IPS-20b (cell line): ENCODE measurements at regions not wholly inside any gene's neighbourhood (a gene's known extent, or its start where the extent isn't known, plus 50 kb on each side); places are given as distances from the start of the nearest gene placed in this dataset.

Source experiments
- H3K27ac ChIP-seq: one replicate; pipeline ENCODE4 v1.5.1; 2013; ENCODE audit warnings: low read length
- H3K27me3 ChIP-seq: 2 replicates; pipeline ENCODE4 v1.6.1; 2013; ENCODE audit warnings: mild to moderate bottlenecking, low read length, inconsistent platforms; ENCODE audit not compliant: insufficient read depth
- H3K36me3 ChIP-seq: 2 replicates; pipeline ENCODE4 v1.6.1; 2013; ENCODE audit warnings: low read depth, mild to moderate bottlenecking, inconsistent platforms, low read length, moderate library complexity; ENCODE audit not compliant: insufficient read depth
- H3K4me1 ChIP-seq: 2 replicates; pipeline ENCODE4 v1.6.1; 2013; ENCODE audit warnings: mild to moderate bottlenecking, control low read depth, inconsistent platforms, low read length, moderate library complexity; ENCODE audit not compliant: insufficient read depth
- H3K4me3 ChIP-seq: 2 replicates; pipeline ENCODE4 v1.5.1; 2013; ENCODE audit warnings: mild to moderate bottlenecking, low read length, inconsistent platforms
- H3K9ac ChIP-seq: 2 replicates; pipeline ENCODE4 v1.6.1; 2013; ENCODE audit warnings: low read depth, mild to moderate bottlenecking, inconsistent platforms, low read length, moderate library complexity
- H3K9me3 ChIP-seq: 2 replicates; pipeline ENCODE4 v1.6.1; 2013; ENCODE audit warnings: mild to moderate bottlenecking, low read depth, low read length, inconsistent platforms; ENCODE audit not compliant: insufficient read depth

DNA sequence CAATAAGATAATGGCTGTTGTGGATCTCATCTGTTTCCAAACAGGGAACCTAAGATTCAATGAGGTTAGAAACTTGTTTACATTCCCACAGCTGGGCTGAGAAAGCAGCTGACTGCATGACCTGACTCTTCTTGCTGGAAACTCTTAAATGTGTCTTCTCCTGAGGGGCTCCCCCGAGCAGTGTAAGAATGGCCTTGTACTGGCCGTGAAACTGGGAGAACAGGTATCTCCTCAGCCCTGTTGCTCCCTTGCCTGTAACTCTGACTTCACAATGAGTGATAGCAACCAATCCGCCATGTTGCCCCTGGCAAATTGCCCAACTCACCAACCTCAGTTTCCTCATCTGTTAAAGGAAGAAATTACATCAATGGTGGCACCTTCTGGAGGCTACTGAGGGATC is 59.1 kb upstream of the CCL2 start:
- no peaks in the 10 kb centered on the region for H3K4me1 ChIP-seq
- H3K27me3 ChIP-seq: no peaks in the 10 kb centered on the region
- no peaks in the 10 kb centered on the region for H3K36me3 ChIP-seq
- no peaks in the 10 kb centered on the region for H3K9me3 ChIP-seq
- H3K27ac ChIP-seq: no peak overlapping the region
- H3K9ac ChIP-seq: no peak overlapping the region
- no peak overlapping the region for H3K4me3 ChIP-seq

DNA sequence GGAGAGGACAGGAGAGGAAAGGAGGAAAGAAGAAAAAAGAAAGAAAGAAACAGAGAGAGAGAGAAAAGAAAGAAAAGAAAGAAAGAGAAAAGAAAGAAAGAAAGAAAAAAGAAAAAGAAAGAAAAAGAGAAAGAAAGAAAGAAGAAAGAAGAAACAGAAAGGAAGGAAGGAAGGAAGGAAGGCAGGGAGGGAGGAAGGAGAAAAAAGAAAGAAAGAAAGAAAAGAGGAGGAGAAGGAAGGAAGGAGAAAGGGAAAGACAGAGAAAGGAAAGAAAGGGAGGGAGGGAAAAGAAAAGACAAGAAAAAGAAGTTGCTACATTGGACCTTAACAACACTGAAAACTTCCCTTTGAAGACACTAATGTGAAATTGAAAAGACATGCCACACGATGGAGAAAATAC is 56.6 kb upstream of the CCL2 start:
- no peaks in the 10 kb centered on the region for H3K36me3 ChIP-seq
- H3K4me3 ChIP-seq: no peak overlapping the region
- no peaks in the 10 kb centered on the region for H3K27me3 ChIP-seq
- no peak overlapping the region for H3K27ac ChIP-seq
- no peaks in the 10 kb centered on the region for H3K4me1 ChIP-seq
- no peak overlapping the region for H3K9ac ChIP-seq
- H3K9me3 ChIP-seq: peaks cover 3% of the 10 kb centered on the region; the same call in 1 of the 2 replicates

DNA sequence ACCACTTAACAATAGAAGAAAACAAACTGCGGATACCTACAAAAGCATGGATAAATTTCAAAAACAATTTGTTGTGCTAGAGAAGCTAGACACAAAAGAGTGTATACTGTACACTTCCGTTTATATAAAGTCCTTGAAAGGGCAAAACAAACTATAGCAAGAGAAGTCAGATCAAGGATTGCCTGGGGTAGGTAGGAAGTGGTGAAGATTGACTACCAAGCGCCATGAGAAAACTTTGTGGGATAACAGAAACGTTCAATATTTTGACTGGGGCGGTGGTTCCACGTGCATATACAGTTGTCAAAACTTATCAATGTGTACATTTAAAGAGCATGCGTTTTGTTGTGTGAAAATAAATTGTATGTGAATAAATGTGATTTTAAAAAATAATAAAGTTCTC is 55.6 kb upstream of the CCL2 start:
- no peaks in the 10 kb centered on the region for H3K36me3 ChIP-seq
- no peaks in the 10 kb centered on the region for H3K4me1 ChIP-seq
- H3K9ac ChIP-seq: no peak overlapping the region
- H3K27ac ChIP-seq: no peak overlapping the region
- no peak overlapping the region for H3K4me3 ChIP-seq
- no peaks in the 10 kb centered on the region for H3K27me3 ChIP-seq
- H3K9me3 ChIP-seq: peaks cover 3% of the 10 kb centered on the region; the same call in 1 of the 2 replicates

DNA sequence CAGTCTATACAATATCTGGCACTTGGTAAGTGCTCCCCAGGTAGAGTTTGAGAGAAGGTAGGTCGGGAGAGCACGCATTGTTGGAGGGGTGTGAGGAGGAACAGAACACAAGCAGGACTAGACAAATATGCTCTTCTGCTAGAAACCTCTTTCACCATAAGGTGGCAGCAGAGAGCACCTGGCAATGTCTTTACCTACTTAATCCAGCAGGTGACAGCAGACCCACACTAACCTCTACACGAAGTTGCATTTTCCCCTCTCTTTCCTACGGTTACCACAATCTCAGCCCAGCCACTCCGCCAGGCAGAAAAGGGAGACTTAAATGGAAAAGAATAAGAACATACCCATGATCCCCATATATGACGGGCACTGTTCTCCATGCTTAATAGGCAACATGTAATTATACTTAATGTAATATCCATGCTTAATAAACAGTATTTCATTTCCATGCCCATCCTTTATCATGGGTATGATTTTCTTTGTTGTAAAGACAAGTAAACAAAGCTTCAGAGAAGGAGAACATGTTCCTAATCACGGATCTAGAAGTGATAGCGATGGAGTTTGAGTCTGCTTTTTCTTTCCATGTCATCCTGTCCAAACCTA is 55.1 kb upstream of the CCL2 start:
- H3K27ac ChIP-seq: no peak overlapping the region
- no peaks in the 10 kb centered on the region for H3K27me3 ChIP-seq
- H3K9ac ChIP-seq: no peak overlapping the region
- H3K4me1 ChIP-seq: no peaks in the 10 kb centered on the region
- no peaks in the 10 kb centered on the region for H3K36me3 ChIP-seq
- peaks cover 3% of the 10 kb centered on the region; the same call in 1 of the 2 replicates for H3K9me3 ChIP-seq
- H3K4me3 ChIP-seq: no peak overlapping the region

DNA sequence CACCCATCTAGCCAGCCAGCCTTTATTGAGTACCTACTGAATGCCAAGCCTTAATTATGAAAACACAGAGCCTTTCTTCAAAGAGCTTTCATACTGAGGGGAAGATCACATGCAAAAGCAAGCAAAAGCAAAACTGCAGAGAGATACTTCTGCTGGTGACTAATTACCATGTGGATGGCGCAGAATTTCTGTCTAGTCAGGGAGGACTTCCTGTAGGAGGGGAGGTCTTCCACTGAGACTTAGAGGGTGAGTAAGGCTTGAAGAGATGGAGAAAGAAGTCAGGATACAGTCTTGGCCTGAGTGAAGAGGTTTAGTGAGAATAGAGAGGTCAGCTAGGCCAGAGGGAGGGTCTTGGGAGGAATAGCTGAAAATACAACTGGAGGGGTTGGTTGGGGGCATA is 53.9 kb upstream of the CCL2 start:
- Histone ChIP-seq H3K4me1 (no peaks in the 10 kb centered on the region), H3K27ac (no peak overlapping the region), H3K36me3 (no peaks in the 10 kb centered on the region), H3K4me3 (no peak overlapping the region), H3K27me3 (no peaks in the 10 kb centered on the region), H3K9ac (no peak overlapping the region), H3K9me3 (peaks cover 3% of the 10 kb centered on the region; the same call in 1 of the 2 replicates)

DNA sequence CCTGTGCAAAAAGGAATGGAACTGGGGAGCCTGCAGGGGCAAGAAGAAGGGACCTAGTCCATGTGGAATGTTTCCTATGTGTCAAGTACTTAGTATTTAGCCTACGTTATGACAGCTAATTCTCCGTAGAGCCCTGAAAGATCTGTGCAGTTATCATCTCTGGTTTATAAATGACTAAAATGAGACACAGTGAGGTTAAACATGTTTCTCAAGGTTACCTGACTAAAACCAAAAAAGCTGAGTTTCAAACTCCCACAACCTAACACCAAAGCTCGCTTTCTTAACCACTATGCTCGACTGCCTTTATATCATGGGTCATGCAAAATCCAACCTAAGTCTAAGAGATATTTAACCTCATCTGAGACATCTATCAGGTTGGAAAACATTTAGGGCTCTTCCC is 53.3 kb upstream of the CCL2 start:
- Histone ChIP-seq H3K9me3 (peaks cover 3% of the 10 kb centered on the region; the same call in 1 of the 2 replicates), H3K27me3 (no peaks in the 10 kb centered on the region), H3K9ac (no peak overlapping the region), H3K36me3 (no peaks in the 10 kb centered on the region), H3K27ac (no peak overlapping the region), H3K4me3 (no peak overlapping the region), H3K4me1 (no peaks in the 10 kb centered on the region)

DNA sequence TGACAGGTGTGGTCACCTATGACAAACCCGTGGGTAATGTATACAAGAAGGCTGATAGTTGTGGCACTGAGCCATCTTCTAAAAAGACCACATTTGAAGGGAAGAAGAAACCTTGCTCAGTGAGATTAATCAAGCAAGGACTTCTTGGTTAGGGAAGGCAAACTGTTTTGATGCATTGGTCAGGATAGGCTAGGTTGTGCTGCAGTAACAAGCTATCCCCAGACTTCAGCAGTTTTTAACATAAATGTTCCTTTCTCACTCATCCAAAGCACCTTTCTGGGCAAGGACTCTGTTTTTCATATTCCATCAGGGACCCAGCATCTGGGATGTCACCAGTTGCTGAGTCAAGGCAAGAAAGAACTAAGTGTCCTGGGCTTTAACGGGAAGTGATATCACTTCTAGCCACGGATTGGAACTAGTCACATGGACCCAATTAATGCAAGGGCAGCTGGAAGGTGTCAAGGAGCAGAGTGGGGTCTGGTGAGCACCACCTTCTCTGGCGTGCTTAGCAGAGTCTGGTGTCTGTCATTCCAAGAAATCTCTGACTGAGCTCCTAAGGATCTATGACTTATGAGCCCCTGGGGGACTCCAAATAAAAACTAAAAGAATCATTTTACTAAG is 52.0 kb upstream of the CCL2 start:
- no peak overlapping the region for H3K27ac ChIP-seq
- H3K4me1 ChIP-seq: no peaks in the 10 kb centered on the region
- H3K9ac ChIP-seq: no peak overlapping the region
- H3K36me3 ChIP-seq: no peaks in the 10 kb centered on the region
- H3K27me3 ChIP-seq: no peaks in the 10 kb centered on the region
- H3K4me3 ChIP-seq: no peak overlapping the region
- peaks cover 3% of the 10 kb centered on the region; the same call in 1 of the 2 replicates for H3K9me3 ChIP-seq

DNA sequence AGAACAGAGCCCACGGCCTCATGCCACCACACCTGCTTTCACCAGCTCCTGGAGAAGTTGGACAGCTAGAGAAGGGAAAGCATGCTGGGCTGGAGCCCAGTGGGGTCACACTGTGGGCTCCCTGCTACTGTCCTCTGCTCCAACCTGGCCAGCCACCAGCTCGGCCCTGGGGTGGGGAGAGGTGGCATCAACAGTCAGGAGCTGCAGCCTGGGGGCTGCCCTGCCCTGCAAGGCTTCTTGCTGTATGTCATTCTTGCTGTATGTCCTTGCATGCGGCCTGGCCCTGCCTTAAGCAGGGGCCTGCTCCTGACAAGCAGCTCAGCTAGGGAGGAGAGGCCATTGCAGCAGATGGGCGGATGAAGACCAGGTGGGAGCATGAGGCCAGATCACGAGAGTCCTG is 50.7 kb upstream of the CCL2 start:
- Histone ChIP-seq H3K27ac (no peak overlapping the region), H3K4me3 (no peak overlapping the region), H3K4me1 (no peaks in the 10 kb centered on the region), H3K9ac (no peak overlapping the region), H3K36me3 (no peaks in the 10 kb centered on the region), H3K9me3 (peaks cover 3% of the 10 kb centered on the region; the same call in 1 of the 2 replicates), H3K27me3 (no peaks in the 10 kb centered on the region)
